Activated CD4-positive, alpha-beta T cell treated with anti-CD3 and anti-CD28 coated beads, Interleukin-2, amount 50 U/mL, for 4 hours (primary cell): ENCODE measurements at regions not wholly inside any gene's neighbourhood (a gene's known extent, or its start where the extent isn't known, plus 50 kb on each side); places are given as distances from the start of the nearest gene placed in this dataset.
"Not testable (repeated sequence)": the region's sequence is repeated elsewhere in the genome, so short reads cannot be mapped to it uniquely, and the experiment has no call there.

Experiments
- DNase-seq, 2 experiments: peaks; one replicate each; pipeline ENCODE4 v3.0.0-alpha.2; 2020

DNA sequence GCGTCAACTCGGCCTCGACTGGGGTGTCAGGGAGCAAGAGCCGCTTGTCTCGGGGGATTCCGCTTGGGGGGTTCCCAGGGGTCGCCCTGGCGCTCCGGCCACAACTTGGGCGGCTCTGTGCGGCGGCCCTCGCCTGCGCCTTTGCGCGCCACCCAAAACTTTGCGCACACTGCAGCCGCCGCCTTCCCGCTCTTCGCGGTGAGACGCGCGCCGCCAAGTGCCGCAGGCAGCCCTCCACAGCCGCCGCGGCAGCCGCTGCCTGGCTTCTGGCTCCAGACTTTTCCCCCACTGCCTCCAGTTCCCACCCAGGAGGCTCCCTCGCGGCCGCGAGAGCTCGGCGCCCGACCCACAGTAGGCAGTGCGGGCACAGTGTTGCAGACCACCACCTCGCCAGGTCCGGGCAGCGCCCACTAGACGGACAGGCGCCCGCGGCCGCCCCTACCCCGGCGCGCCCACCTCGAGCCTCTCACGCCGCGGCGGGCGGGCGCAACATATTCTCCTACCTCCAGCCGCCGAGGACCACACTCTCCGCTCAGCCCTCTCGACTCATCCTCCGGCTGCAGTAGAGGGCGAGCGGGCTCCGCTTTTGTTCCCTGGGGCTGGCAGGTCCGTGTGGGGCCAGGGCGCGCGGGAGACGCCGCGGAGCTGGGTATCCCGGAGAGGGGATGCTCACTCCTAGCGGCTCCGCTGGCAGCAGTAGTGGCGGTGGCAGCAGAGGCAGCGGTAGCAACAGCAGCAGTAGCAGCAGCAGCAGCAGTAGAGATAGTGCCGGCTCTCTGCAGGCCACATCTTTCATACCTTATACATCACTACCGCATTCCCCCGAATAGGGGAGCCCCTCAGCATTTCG, 296.6 kb downstream of the OMA1 start:
- DNase-seq = no peak

DNA sequence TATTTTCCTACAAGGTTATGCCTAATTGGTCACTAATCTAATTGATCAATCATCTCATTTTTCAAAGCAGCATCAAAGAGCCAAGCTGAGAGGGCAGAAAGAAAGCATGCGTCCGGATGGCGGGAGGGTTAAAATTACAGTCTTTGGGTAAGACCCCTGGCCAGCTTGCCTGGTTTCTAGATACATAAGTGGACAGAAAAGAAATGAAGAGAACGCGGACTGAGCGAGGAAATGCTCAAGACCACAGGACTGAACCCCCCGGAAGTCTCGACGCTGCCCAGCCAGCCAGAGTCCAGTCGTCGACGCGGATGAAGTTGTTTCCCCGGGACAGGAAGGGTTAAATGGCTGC, 297.2 kb downstream of the OMA1 start:
- DNase-seq = no peak

DNA sequence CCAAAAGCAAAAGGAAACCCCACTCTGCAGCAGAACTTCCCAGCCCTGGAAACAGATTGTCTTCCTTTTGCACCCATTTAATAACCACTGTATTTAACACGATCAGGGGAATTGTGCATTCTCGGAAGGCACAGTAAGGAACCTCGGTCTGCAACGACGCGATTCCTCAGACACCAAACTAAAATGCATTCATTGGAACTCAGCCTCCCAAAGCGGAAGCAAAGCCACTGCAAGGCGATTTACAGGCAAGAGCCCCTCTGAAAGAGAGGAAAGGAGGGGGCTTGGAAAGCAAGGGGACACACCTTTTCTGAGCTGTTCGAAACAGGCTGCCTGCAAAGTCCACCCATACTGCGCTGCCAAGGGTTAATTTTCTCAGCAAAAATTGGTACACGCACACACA, 297.7 kb downstream of the OMA1 start:
- no peak for DNase-seq

DNA sequence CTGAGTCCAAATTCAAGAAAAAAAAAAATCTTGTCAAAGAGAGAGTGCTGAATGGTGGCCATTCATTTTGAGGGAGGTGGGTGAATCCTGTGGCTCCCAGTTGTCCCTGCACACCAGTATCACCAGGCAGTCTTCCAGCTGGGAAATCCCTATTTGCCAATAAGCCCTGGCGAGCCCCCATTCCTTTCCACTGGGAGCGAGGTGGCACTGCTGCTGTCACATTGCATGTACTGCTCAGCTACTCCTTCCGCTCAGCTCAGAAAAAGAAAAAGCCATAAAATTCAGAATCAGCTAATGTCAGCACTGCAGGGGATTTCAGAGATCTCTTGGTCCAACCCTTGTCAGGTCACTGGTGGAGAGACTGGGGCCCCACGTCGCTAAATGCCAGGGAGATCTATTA, 298.5 kb downstream of the OMA1 start:
- DNase-seq = no peak

DNA sequence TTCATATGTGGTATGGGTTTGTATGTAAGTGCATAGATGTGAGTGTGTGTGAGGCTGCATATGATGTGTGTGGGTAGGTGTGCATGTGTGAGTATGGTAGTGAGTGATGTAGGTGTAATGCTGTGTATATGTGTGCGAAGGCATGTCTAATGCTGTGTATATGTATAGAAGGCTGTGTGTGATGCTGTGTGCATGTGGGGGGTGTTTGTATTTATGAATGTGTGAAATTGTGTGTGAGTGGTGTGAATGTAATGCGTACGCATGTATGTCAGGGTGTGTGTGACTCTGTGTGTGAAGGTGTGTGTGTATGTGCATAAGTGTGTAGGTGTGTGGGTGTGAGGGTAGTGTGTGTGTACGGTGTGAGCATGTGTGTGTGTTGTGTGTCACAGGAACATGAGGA, 300.0 kb downstream of the OMA1 start:
- DNase-seq = no peak

DNA sequence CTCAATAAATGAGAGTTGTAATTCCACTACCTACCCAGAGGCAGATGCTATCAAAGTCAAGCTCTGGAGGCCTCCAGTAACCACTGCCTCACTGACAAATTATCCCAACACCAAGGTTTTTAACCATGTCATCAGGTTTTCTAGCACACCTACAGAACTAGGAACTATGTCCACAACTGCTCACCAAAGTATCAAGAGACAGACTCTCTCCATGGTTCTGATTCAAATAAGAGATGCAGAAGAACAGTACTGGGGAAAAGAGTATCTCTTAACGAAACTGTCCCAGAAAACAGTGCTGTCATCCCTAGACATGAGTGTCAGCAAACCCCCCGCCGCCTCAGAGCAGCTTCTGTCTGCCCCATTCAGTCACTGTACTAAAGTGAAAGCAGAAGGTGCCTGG, 301.7 kb downstream of the OMA1 start:
- DNase-seq = no peak

DNA sequence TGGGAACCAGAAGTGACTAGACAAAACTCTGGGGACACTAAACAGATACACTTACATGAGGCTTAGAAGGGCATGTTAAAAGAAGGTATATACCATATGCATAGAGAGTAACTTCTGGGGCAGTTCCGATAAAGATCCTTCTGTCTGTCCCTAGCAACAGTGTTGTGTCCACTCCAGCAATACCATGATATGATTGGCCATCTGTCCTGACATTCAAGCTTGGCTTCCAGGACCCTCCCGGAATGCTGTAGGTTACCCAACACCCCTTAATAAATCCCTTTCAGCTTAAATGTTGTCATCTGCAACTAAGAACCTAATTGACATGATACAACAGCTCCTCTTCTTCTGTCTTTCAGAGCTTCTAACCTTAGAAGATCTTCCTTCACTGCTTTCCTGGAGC, 307.7 kb downstream of the OMA1 start:
- DNase-seq = no peak

DNA sequence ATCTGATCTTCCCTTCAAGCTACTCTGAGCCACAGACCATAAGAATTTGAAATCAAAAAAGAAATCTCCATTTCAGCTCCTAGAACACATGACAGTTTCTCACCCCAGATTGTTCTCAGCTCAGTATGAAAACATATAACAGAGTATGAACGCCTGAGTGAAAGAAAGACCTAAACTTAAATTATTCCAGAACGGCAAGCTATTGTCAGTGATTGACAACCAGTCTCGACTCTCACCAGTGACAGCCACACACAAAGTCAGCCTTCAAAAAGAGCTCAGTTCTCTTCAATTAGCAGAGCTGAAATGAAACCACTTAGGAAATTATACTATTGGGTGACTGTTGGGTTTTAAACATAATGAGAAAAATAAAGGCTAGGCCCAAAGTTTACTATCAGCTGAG, 312.8 kb downstream of the OMA1 start:
- no peak for DNase-seq

DNA sequence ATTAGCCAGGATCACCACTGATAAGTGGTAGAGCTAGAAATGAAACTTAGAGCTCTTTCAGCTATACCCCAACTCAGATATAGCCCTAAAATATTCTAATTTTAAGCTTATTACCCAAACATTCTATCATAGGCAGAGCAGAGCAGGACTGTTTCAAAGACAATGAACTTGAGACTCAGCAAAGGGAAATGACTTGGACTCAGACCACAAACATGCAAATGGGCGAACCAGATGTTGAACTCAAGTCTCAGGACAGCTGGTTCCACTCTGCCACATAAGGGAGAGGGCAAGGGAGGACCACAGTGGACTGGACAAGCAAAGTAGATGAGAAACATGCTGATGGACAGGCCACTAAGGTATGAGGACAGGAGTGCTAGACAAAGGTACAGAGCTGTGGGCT, 315.3 kb downstream of the OMA1 start:
- DNase-seq = no peak

DNA sequence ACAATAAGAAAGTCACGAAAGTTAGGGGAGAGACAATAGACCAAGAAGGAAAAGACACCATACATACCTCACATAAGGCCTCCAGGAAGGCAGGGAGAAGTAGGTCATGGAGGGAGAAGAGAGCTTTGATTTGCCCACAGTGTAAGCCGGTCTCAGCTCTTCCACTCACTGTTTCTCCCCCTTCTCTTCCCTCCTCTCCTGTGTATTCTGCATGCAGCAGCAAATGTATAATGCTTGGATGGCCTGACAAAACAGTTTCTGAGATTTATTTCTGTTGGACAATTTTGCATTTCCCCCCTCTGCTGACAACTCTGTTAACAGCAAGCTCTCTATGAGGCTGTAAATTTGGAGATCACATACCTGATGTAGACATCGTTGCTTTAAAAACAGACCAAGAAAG, 318.9 kb downstream of the OMA1 start:
- no peak for DNase-seq

DNA sequence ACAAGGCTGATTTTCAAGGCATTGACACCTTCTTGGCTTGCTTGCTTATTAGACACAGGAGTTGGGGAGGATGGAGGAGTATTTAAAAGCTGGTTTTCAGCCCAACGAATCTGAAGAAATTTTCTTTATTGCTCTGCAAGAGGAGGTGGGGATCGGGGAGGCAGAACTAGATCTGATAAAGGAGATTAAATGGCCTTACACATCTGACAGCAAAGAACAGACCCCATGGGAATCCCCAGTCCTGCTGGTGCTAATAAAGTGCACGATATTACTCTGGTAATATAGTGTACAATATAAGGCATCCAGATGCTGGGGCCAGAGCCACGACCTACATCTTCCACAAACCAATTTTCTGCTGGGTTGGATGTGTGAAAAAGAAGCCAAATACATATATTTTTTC, 323.0 kb downstream of the OMA1 start:
- DNase-seq = no peak

DNA sequence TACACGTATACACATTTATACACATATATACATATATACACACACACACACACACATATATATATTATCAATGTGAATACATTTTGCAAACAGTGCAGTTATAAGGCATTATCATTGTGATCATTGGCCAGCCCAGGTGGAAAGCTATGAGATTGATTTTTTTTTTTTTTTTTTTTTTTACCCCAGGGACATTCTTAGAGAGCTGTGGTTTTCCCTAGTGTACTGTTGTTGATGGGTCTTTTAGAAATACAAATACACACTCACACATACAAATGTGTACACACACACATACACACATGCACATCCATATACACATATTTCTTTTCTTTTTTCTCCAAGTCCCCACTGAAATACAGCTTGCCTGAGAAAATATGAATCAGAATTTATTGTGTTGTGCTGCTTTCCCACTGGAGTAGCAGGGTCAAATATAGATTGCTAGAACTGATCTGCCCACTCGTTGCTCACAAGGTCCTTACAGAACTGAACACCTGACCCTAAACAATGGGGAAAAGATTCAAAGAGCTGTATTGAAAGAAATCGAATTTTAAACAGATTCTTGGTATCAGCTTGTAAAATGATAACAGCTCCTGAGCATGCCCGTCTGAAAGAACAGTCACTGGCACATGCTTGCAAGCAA, 325.6 kb downstream of the OMA1 start:
- no peak for DNase-seq

DNA sequence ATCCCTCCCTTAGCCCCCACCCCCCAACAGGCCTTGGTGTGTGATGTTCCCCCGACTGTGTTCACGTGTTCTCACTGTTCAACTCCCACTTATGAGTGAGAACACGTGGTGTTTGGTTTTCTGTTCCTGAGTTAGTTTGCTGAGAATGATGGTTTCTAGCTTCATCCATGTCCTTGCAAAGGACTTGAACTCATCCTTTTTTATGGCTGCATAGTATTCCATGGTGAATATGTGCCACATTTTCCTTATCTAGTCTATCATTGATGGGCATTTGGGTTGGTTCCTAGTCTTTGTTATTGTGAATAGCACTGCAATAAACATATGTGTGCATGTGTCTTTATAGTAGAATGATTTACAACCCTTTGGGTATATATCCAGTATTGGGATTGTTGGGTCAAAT, 330.4 kb downstream of the OMA1 start:
- DNase-seq = not testable (repeated sequence)

DNA sequence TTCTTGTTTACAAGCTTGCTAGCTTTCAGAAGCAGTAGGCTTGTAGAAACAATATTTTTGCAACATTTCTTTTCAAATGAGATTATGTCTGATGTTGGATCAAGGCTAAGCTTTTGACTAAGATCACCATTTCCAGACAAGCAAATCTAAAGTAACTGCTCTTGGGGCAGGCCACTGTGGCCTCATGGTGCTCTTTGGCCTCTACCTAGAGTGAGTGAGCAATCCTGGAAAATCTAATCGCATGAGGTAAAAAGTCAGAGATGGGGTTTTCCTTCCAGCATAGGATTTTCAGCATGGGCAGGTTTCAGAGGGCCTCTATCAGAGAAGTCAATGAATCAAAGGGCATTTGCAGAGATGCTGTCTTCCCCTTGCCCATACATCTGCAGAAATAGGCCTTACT, 331.9 kb downstream of the OMA1 start:
- no peak for DNase-seq

DNA sequence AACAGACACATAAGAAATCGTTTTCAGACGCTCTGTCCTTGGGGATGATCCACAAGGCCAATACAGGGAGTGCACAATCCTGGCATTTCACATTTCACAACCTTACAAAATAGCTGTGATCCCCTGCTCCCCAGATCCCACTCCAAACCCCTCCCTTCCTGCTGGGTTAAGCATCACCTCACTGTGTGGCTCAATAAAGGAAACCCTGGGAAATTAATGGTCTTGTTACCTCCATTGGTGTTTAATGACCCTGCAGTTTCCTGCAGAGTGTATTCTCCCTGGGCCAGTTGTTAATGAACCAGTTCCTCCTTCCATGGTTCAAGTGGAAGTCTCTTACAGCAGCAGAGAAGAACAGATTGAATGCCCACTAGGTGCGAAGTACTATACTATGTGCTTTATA, 334.7 kb downstream of the OMA1 start:
- no peak for DNase-seq

DNA sequence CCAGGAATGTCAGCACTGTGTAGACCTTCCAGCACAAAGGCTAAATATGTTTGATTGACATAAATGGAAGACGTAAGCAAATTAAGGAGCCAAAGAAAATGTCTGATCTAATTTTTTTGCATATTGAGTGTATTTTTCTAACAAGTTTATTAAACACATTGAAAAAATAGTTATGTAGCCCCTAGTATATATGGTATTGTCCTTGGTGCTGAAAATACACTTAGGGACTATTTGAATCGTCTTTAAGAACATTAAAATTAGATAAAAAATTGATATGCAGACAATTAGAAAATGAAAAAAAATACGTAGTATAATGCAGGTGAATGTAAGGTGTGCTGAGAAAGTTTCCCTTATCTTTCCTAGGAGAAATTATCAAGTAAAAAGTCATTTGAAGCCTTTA, 337.0 kb downstream of the OMA1 start:
- no peak for DNase-seq

DNA sequence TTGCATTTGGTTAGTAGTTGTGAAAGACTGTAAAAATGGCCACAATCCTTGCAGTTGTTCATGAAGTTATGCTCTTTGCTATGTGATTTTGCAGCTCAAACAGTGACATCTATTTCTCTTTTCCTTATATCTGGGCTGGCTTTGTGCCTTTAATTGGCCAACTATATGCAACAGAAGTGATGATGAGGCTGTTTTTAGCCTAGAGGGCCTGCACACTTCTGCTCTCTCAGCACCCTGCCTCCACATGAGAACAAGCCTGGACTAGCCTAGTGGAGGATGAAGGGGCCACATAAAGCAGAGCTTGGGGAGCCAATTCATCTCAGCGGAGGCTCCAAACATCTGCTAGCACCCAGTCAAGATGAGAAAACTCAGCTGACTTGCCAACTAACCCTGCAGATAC, 339.8 kb downstream of the OMA1 start:
- no peak for DNase-seq

DNA sequence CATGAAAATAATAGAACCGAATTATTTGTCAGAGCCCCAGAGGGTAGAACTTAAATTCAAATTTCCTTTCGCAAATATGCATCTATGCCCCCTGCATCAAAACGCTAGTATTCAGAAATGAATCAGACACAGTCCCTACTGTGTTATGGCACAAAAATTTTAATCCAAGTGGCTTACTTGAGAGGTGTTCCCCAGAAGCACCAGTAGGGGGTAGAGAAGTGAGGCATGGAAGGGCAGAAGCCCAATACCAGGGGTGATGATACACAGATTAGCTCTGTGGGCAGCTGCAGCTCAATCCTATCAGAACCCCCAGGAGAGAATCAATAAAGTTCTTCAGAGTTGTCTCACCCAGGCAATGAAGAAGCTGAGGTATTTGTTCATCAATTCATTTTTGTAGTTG, 342.2 kb downstream of the OMA1 start:
- no peak for DNase-seq

DNA sequence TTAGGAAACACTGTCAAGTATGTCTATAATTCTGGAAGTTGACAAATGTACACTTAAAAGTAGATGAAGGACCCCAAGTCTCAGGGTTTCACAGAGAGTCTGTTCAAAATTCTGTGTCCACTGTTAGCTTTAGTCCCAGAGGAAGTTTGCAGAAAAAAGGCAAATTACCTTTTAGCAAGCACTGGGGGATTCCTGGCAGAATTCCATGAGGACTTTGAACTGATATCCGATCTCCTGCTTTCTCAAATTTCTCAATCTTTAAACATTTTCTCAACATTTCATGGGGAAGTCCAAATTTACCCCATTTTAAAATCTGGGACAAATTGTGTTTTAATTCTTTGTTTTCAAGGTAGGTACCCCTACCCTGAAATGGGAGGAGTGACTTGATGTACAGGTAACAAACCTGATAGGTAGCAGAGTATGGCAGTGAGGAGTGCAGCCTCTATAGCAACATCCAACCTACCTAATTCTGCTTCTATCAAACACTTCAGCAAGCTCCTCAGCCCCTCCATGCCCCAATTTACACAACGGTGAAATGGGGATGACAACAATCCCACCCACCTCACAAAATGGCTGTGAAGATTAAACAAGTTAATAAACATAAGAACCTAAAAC, 344.9 kb downstream of the OMA1 start:
- no peak for DNase-seq

DNA sequence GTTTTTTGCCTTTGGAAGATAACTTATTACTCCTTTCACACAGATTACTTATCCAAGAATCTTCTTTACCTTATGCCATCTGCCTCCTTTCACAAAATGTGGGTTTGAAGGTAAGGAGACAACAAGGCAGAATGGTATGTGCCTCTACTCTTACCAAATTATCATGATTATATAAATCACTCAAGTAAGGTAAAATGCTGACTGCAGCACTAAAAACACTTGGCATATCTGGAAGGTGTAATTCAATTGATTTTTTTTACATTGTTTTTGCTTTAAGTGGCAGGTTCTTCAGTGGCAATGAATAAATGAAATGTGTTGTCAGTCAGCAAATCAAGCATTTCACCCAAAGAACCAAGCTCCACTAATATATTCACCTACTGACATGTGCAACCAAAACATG, 346.1 kb downstream of the OMA1 start:
- DNase-seq = no peak

DNA sequence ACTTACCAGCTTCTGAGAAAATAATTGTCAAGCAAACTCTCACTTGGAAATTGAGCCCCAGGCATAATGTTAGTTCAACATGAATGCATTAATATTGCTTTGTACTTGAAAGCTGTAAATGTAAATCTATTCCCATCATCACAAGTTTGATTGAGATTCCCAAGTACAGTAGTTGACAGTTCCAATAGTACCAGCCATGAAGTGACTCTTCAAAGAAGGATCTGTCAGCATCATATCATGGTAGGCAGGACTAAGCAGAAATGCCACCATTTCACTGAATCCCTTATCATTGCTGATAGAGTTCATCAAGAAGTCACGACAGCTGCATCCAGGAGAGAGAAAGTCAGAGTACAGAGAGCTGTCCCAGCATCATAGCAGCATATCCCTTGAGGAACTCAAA, 348.7 kb downstream of the OMA1 start:
- DNase-seq = no peak

DNA sequence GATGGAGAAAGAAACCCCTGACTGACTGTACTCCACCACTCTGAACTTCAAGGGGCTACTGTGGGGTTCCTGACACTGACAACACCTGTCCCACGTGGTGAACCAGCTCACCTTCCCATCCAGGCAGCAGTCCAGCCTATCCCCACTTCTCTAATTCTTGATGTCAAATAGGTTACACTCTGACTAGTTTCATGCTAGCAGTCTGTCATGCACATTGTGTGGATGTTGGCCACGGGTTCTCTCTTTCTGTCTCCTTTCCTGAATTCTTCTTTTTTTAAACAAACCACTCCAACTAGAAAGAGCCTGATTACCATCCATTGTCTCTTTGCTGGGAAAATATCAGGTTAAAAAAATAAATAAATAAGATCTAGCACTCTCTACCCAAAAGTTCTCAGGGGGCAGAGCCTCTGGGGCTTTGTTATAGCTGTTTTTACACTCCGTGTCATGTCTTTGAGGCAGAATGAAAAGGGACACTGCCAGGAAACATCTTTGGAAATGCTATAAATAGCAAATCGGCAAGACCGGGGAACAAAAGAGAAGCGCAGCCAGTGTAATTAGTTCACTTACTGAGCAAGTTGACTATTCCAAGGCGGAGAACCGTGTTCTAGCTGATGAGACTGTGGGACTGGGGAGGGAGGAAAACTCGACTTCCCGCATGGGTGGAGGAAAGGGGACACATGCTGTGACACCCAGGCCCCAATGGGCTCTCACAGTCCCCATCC, 356.1 kb downstream of the OMA1 start:
- DNase-seq = no peak

DNA sequence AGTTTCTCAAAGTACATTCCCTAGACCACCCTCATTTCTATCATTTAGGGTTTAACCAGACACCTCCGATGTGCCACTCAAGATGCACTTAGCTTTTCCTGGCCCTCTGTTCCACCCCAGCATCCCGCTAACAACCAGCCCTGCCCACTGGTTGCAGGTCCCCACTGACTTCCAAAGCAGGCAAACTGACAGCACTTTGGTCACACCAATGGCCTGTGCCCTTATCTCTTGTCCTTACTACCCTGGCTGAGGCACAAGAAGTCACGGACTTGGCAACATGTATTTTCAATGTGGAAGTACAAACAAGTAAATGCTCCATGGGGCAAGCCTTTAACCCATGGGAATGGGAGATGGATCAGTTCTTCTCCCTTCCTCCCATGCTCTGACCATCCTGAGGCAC, 357.1 kb downstream of the OMA1 start:
- no peak for DNase-seq

DNA sequence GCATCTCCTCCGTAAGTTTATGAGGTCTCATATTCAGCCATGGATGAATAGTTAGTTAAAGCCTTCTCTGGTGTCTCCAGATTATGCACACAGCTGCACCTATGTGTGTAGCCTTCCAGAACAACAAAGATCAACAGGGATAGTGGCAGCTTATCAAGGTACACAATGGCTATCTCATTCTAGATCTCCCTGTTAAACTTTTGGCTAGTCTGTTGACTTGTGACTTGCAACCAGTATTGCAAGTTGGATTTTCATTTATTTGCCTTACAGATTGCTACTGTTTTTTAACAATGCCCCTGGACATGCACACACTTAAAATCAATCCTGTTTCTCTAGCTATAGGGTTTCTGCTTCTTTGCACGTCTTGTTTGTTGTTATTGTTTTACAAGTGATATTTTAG, 363.2 kb downstream of the OMA1 start:
- DNase-seq = no peak
